ENCODE measurements at regions not wholly inside any gene's neighbourhood (a gene's known extent, or its start where the extent isn't known, plus 50 kb on each side); places are given as distances from the start of the nearest gene placed in this dataset.

- no peaks in the 10 kb centered on the region for H3K36me3 Mint-ChIP-seq (ENCODE audit: low read depth)
- no peak for DNase-seq
- H3K27ac Mint-ChIP-seq, result no peak overlapping the region
- peaks cover 37% of the 10 kb centered on the region for H3K27me3 Mint-ChIP-seq (ENCODE audit: insufficient read depth)
- TF ChIP-seq, protein P1, sequence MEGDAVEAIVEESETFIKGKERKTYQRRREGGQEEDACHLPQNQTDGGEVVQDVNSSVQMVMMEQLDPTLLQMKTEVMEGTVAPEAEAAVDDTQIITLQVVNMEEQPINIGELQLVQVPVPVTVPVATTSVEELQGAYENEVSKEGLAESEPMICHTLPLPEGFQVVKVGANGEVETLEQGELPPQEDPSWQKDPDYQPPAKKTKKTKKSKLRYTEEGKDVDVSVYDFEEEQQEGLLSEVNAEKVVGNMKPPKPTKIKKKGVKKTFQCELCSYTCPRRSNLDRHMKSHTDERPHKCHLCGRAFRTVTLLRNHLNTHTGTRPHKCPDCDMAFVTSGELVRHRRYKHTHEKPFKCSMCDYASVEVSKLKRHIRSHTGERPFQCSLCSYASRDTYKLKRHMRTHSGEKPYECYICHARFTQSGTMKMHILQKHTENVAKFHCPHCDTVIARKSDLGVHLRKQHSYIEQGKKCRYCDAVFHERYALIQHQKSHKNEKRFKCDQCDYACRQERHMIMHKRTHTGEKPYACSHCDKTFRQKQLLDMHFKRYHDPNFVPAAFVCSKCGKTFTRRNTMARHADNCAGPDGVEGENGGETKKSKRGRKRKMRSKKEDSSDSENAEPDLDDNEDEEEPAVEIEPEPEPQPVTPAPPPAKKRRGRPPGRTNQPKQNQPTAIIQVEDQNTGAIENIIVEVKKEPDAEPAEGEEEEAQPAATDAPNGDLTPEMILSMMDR (IDR thresholded peaks at IDR 0.05), result no peak
- H3K4me3 Mint-ChIP-seq, result no peak overlapping the region
- no peaks in the 10 kb centered on the region for H3K4me1 Mint-ChIP-seq (ENCODE audit: low read depth)
- H3K9me3 Mint-ChIP-seq, result no peaks in the 10 kb centered on the region
These were observed 180.2 kb downstream of the KCNA5 start for GRCh38 chr12:5223881-5224280.

DNA sequence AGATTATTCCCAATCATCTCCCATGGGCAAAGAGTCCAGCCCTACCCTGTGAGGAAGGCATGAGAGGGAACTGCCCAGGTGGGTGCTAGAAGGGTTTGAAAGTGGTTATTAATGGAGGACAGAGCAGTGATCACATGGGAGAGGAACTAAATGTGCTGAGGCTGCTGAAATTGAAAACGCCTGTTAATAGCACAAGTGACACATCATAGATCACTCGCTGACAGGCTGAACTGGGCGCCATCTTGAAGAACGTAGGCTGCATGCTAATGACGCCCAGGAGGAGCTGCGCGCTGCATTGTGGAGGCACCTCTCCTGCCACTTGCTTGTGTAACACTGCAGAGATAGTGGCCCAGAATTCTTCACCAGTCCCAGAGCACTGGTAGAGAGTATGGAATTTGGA, 182.9 kb downstream of the KCNA5 start:
- Mint-ChIP-seq H3K27me3 (ENCODE audit: insufficient read depth) (peaks cover 35% of the 10 kb centered on the region), H3K36me3 (ENCODE audit: low read depth) (no peaks in the 10 kb centered on the region), H3K4me3 (no peak overlapping the region), H3K27ac (no peak overlapping the region), H3K4me1 (ENCODE audit: low read depth) (no peaks in the 10 kb centered on the region), H3K9me3 (no peaks in the 10 kb centered on the region)
- TF ChIP-seq, protein P1 (IDR thresholded peaks at IDR 0.05), result no peak
- DNase-seq, result no peak

DNA sequence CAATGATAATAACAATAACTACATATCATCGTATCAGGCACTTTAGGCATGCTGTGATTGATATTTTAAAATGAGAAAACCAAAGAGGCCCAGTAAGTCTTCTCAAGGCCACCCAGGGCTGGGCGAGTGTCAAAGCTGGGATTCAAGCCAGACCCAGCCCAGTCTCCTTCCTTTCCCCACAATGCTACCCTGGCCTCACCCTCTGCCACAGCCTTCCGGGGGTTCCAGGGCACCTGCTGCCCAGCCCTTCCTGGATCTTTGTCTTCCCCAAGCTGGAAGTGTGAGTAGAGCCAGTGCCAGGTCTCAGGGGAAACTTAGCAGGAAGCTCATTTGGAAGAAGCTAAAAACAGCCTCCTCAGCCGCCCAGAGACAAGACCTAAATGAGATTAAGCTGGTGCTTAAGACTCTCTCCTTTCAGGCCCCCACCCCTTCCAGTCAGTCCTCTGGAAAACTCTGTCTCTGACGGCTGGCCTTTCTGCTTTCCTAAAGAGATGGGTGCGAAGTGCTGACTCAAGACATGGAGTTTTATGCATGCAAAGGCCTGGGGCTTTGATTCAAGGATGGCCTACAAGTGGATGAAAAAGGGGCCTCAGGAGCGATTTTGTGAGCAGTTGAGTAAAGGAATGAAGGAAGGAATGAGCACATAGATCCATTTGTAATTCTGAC, 184.2 kb downstream of the KCNA5 start:
- no peaks in the 10 kb centered on the region; the same call in 1 of the 2 replicates for H3K4me1 Mint-ChIP-seq (ENCODE audit: low read depth)
- no peaks in the 10 kb centered on the region for H3K36me3 Mint-ChIP-seq (ENCODE audit: low read depth)
- H3K27ac Mint-ChIP-seq, result no peak overlapping the region
- no peak overlapping the region for H3K4me3 Mint-ChIP-seq
- TF ChIP-seq, protein P1 (IDR thresholded peaks at IDR 0.05), result no peak
- H3K27me3 Mint-ChIP-seq (ENCODE audit: insufficient read depth), result peaks cover 32% of the 10 kb centered on the region
- DNase-seq, result no peak
- H3K9me3 Mint-ChIP-seq, result no peaks in the 10 kb centered on the region

- H3K27ac Mint-ChIP-seq, result no peak overlapping the region
- TF ChIP-seq, protein P1 (IDR thresholded peaks at IDR 0.05), result no peak
- no peaks in the 10 kb centered on the region for H3K9me3 Mint-ChIP-seq
- H3K4me1 Mint-ChIP-seq (ENCODE audit: low read depth), result no peaks in the 10 kb centered on the region; the same call in 1 of the 2 replicates
- no peak overlapping the region for H3K4me3 Mint-ChIP-seq
- no peak for DNase-seq
- H3K36me3 Mint-ChIP-seq (ENCODE audit: low read depth), result no peaks in the 10 kb centered on the region
- H3K27me3 Mint-ChIP-seq (ENCODE audit: insufficient read depth), result peaks cover 20% of the 10 kb centered on the region
These were observed 186.5 kb downstream of the KCNA5 start for GRCh38 chr12:5230156-5230555.

- peaks cover 21% of the 10 kb centered on the region for H3K27me3 Mint-ChIP-seq (ENCODE audit: insufficient read depth)
- TF ChIP-seq, protein P1 (IDR thresholded peaks at IDR 0.05), result no peak
- no peaks in the 10 kb centered on the region for H3K36me3 Mint-ChIP-seq (ENCODE audit: low read depth)
- no peaks in the 10 kb centered on the region for H3K9me3 Mint-ChIP-seq
- no peak for DNase-seq
- H3K27ac Mint-ChIP-seq, result no peak overlapping the region
- H3K4me1 Mint-ChIP-seq (ENCODE audit: low read depth), result no peaks in the 10 kb centered on the region; the same call in 1 of the 2 replicates
- H3K4me3 Mint-ChIP-seq, result no peak overlapping the region
These were observed 187.2 kb downstream of the KCNA5 start for GRCh38 chr12:5230861-5231260.
